Omental fat pad (tissue), 3 donors: ENCODE measurements at regions not wholly inside any gene's neighbourhood (a gene's known extent, or its start where the extent isn't known, plus 50 kb on each side); places are given as distances from the start of the nearest gene placed in this dataset.

ENCODE experiments used
- ATAC-seq: fragments of 150-250 bp; one replicate; pipeline ENCODE4 v1.9.1; 2016; ENCODE audit warnings: mild to moderate bottlenecking, moderate library complexity; ENCODE audit not compliant: low FRiP score
- DNase-seq: peaks from one replicate; pipeline ENCODE4 v3.0.0-alpha.2; 2019; ENCODE audit warnings: low spot score
- CTCF ChIP-seq, 3 donors: fragments of 450-650 bp; IDR thresholded peaks; one replicate each; pipeline ENCODE4 v1.5.1; 2016 to 2017; ENCODE audit warnings: antibody characterized with exemption in 3 of 3, mild to moderate bottlenecking in 3 of 3, moderate library complexity in 2 of 3

GRCh38 chr14:62301080-62301479 is 538.9 kb downstream of the SNAPC1 start:
- TF ChIP-seq CTCF (IDR thresholded peaks at IDR 0.05) = no peak
- ATAC-seq = peak; percentile 60
- DNase-seq = no peak

- peak; percentile 88 for ATAC-seq
- TF ChIP-seq CTCF (IDR thresholded peaks at IDR 0.05) = no peak
- no peak for DNase-seq
These were observed 539.7 kb downstream of the SNAPC1 start for GRCh38 chr14:62301911-62302310.

- DNase-seq = no peak
- no peak for TF ChIP-seq CTCF (IDR thresholded peaks at IDR 0.05)
- ATAC-seq = no peak
These were observed 541.2 kb downstream of the SNAPC1 start for GRCh38 chr14:62303437-62303836.

GRCh38 chr14:62304257-62304656 is 542.0 kb downstream of the SNAPC1 start:
- DNase-seq (no peak), ATAC-seq (no peak)
- no peak for TF ChIP-seq CTCF (IDR thresholded peaks at IDR 0.05)

- no peak for ATAC-seq
- DNase-seq = no peak
- TF ChIP-seq CTCF (IDR thresholded peaks at IDR 0.05) = no peak
These were observed 545.6 kb downstream of the SNAPC1 start for GRCh38 chr14:62307844-62308243.

GRCh38 chr14:62308316-62308715 is 546.1 kb downstream of the SNAPC1 start:
- DNase-seq = no peak
- ATAC-seq = no peak
- no peak for TF ChIP-seq CTCF (IDR thresholded peaks at IDR 0.05)

GRCh38 chr14:62308891-62309290 is 546.7 kb downstream of the SNAPC1 start:
- TF ChIP-seq CTCF (IDR thresholded peaks at IDR 0.05) = no peak
- ATAC-seq = no peak
- DNase-seq = no peak
